ENCODE measurements at regions not wholly inside any gene's neighbourhood (a gene's known extent, or its start where the extent isn't known, plus 50 kb on each side); places are given as distances from the start of the nearest gene placed in this dataset.
A peak's percentile ranks its signal among the peaks of the same experiment; 100 is the strongest.

- no peak for DNase-seq
Observed at GRCh38 chr5:165779505-165779904, 2274.1 kb downstream of the MAT2B start.

DNA sequence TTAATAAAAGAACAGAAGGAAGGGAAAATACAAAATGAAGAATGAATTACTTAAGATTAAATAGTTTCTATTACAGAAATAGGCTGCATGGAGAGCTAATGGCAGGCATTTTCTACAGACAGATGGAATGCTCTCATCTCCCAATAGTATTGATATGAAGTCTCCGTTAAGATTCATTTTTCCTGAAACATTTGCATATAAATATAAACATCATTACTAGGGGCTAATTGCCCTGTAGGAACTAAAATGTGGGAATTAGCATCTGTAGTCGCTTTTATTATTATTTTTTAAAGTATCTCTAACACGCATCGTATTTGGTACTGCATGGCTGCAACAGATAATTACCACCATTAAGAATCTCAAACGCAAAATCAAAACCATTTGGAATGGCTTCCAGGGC, 2275.5 kb downstream of the MAT2B start:
- no peak for DNase-seq

DNA sequence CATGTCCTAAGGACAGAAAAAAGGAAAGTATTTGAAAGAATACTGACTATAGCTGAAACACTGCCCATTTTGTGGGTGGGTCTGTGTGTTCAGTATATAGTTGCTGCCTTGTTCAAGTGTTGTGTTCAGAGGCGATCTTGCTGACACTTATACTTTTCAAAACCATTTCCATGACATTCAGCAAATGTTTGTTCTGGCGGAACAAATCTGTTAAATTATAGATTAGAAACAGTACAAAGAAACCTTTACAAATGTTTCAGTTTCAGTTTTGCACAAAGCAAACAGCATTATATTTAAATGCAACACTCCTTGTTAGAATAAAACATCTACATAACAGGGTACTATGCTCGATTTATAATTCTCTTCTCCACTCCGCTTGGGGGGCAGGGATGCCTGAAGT, 2276.3 kb downstream of the MAT2B start:
- DNase-seq: peak in 1 of 2 experiments; percentile 22

DNA sequence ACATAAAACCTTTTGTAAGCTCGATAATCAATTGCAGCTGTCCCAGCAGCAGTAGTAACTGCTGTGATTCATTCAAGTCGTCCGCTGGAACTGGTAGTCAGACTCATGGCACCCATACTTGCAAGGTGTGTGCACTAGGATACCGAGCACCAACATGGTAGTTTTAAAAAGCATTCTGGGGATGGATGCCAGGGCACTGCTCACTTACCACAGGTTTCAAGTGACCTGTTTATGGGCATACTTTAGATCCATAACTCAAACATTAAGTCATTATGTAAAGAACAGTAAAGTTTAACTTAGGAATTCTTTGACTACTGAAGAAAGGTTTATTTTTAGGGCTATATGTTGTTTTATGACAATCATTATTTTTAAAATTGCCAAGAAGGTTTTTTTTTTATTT, 2277.6 kb downstream of the MAT2B start:
- no peak for DNase-seq

- DNase-seq: no peak
Observed at GRCh38 chr5:165786073-165786472, 2280.7 kb downstream of the MAT2B start.

- DNase-seq: no peak
Observed at GRCh38 chr5:165795073-165795472, 2289.7 kb downstream of the MAT2B start.

- no peak for DNase-seq
Observed at GRCh38 chr5:165805756-165806155, 2300.3 kb downstream of the MAT2B start.

GRCh38 chr5:165808335-165808734, 2302.9 kb downstream of the MAT2B start:
- no peak for DNase-seq

DNA sequence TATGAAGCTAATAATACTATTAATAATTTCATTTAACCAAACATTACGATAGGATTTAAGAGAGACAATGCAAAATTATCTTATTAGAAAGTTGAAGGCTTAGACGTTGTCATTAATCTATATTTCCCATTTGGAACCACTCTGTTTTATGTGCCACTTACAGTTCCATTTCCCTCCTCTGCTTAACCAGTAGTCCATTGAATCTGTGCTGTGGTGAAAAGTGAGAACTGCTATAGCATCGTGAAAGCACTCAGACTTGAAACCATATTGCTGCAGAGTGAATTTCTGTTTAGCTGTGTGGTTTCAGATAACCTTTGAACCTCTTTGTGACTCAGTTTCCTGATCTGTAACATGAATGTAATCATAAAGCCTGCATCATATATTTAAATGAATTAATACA, 2304.5 kb downstream of the MAT2B start:
- no peak for DNase-seq

DNA sequence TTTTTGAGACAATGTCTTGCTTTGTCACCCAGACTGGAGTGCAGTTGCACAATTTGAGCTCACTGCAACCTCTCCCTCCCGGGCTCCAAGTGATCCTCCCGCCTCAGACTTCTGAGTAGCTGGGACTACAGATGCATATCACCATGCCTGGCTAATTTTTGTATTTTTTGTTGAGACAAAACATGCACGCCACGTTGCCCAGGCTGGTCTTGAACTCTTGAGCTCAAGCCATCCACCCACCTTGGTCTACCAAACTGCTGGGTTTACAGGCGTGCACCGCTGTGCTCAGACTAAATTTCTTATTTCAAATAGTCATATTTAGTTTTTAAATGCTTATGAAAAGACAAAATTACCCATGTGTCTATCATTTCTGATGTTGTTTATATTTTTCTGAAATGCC, 2324.1 kb downstream of the MAT2B start:
- no peak for DNase-seq

DNA sequence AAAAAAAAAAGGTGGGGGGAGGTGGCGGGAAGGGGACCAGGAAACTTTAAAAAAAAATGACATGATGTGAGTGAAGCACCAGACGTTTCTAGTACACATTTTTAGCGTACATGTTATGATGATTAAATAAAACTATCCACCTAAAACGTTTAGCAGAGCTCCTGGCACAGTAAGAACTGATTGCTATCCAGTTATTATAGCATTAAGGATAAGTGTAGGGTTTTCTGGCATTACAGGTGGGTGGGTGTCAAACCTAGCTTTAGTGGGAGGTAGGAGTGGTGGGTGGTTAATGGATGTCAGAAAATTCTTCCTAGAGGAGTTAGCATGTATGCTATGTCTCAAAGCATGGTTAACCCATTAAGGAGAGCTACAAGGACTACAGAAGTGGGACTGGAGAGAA, 2329.5 kb downstream of the MAT2B start:
- no peak for DNase-seq

DNA sequence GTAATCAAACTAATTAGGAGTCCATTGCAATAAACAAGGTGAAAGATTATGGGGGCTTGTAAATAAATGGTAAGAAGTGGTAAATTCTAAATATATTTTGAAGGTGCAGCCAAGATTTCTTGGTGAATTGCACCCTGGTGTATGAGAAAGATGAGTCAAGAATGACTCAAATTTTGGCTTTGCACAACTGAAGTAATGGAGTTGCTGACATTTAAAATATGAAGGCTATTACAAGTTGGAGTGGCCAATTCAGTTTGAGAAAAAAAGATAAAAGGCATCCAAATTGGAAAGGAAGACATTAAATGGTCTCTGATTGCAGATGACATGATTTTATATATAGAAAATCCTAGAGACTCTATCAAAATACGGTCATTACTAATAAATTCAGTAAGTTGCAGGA, 2330.6 kb downstream of the MAT2B start:
- DNase-seq: no peak

DNA sequence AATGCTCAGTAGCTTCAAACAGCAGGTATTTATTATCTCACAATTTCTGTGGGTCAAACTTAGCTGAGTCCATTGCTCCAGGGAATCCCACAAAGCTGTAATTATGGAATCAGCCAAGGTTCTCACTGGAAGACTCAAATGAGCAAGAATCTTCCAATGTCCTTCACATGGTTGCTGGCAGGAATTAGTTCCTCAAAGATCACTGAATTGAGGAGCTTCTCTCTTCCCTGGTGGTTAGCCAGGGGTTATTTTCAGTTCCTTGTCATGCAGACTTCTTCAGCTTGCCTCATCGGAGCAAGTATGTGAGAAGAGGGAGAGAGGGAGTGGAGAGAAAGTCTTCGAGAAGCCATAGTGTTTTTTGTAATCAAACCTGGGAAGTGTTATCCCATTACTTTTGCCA, 2331.9 kb downstream of the MAT2B start:
- no peak for DNase-seq

DNA sequence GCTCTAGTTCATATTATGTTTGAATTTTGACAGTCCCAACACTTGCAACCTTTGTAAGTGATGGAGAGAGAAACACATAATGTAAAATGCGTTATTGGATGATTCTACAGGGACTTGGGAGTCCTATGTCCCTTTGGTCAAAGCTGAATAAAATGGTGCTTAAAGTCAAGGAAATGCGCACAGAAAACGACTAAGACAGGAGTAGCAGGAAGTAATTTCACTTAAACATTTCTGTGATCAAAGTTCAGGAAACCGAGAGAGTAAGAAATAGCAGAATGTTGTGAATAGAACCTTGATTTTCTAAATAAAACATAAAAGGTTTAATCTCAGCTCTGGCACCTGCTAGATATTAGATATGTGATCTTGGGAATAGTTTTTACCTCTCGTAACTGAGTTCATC, 2339.2 kb downstream of the MAT2B start:
- no peak for DNase-seq

- DNase-seq: no peak
Observed at GRCh38 chr5:165858118-165858517, 2352.7 kb downstream of the MAT2B start.

- DNase-seq: no peak
Observed at GRCh38 chr5:165859251-165859650, 2353.8 kb downstream of the MAT2B start.

DNA sequence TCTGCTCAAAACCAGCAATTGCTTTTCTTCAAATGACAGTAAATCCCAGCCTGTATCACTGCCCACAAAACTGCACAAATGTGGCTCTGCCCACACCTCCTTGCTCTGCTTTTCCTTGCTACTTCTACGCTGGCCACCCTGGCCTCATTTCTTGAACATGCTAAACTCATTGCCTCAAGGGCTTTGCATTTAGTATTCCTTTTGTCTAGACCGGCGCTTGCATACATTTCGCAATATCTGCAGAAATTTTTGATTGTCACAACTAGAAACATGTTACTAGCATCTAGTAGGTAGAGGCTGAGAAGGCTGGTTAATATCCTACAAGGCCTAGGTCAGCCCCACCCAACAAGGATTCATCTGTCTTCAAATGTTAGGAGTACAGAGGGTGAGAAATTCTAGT, 2357.8 kb downstream of the MAT2B start:
- no peak for DNase-seq

- no peak for DNase-seq
Observed at GRCh38 chr5:165871291-165871690, 2365.9 kb downstream of the MAT2B start.

- no peak for DNase-seq
Observed at GRCh38 chr5:165874851-165875250, 2369.4 kb downstream of the MAT2B start.

- DNase-seq: peak in 1 of 2 experiments; percentile 27
Observed at GRCh38 chr5:165876538-165876937, 2371.1 kb downstream of the MAT2B start.

GRCh38 chr5:165877475-165877874, 2372.1 kb downstream of the MAT2B start:
- no peak for DNase-seq

DNA sequence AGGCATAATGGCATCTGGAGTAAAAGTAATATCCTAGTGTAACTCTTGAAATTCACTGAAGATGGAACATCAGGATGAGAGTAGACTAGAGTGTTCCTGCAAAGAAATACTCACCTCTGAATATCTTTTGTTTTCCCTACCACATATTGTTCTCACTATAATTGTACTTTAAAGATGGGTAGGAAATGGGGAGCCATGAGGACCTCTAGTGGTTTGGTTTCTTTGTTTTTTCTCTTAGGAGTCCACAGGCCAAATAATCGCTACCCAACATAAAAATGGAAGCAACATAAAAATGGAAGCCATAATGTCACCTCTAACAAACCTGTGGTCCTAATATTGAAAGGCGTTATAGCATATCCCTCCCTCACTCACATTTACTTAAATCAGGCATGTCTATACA, 2375.8 kb downstream of the MAT2B start:
- peak in 1 of 2 experiments; percentile 4 for DNase-seq

- no peak for DNase-seq
Observed at GRCh38 chr5:165882099-165882498, 2376.7 kb downstream of the MAT2B start.

DNA sequence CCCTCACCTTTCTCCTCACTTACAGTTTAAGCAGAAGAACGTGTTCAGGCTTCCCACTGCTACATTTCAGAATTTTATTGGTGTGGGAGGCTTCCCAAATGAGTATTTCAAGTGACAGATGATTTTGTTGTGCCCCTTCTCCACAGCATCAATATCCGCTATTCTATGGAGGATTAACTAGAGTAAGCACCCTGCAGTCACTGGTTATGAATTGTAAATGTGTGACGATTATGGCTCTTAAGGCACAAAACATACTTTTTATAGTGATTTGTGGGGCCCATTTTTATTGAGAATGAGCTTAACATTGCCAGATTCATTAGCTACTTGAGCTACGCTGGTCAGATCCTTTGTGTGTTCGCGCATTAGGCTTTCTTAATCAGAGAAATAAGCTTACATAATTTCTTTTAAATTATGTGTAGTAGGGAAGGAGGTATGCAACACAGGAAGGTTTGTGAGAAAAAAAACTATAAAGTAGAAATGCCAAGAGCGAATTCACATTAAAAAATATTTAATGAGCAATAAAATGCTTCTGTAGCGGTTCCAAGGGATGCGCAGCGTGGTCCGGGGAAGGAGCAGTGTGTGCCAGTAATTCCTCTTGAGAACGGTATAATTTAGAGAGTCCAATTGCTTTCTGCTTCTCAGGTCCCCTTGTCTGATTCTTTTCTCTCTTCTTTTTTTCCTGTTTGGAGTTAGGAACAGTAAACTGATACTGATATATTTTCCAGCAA, 2380.4 kb downstream of the MAT2B start:
- no peak for DNase-seq

- no peak for DNase-seq
Observed at GRCh38 chr5:165887147-165887546, 2381.7 kb downstream of the MAT2B start.

All from NCI-H2081 (cell line).